LNCaP clone FGC (cell line): ENCODE measurements at regions not wholly inside any gene's neighbourhood (a gene's known extent, or its start where the extent isn't known, plus 50 kb on each side); places are given as distances from the start of the nearest gene placed in this dataset.

ENCODE experiments used
- DNase-seq: peaks from one replicate; pipeline ENCODE4 v3.0.0-alpha.2; 2011; ENCODE audit warnings: low read depth
- H3K4me3 ChIP-seq: 2 replicates; pipeline ENCODE4 v1.5.1; 2011; ENCODE audit warnings: mild to moderate bottlenecking, low read depth, low read length, control low read depth
- CTCF ChIP-seq: IDR thresholded peaks from 2 replicates; pipeline ENCODE4 v1.5.1; 2012; ENCODE audit warnings: mild to moderate bottlenecking; ENCODE audit not compliant: control insufficient read depth, insufficient read depth; ENCODE audit errors: extremely low read depth

DNA sequence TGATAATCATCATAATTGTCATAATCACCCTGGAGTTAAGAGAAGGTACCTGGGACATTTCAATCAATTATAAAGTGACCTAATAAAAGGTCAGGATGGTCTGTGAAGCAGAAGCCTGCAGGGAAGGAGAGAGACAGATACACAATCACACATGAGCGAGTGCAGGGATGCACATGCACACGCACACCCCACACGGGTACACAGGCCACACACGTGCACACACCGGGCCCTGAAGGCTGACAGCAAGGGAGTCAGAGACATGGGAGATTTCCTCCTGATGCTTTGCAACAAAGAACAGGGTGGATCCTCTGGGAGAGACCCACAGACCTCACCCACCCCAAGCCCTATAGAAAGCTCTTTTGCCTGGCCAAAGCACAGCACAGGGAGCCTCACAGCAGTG is 82.3 kb upstream of the ZC3H12A start:
- DNase-seq: no peak
- no peak overlapping the region for H3K4me3 ChIP-seq
- no peak for TF ChIP-seq CTCF

GRCh38 chr1:37393173-37394120 is 80.9 kb upstream of the ZC3H12A start:
- no peak for TF ChIP-seq CTCF
- H3K4me3 ChIP-seq: no peak overlapping the region
- peak; percentile 58 for DNase-seq

DNA sequence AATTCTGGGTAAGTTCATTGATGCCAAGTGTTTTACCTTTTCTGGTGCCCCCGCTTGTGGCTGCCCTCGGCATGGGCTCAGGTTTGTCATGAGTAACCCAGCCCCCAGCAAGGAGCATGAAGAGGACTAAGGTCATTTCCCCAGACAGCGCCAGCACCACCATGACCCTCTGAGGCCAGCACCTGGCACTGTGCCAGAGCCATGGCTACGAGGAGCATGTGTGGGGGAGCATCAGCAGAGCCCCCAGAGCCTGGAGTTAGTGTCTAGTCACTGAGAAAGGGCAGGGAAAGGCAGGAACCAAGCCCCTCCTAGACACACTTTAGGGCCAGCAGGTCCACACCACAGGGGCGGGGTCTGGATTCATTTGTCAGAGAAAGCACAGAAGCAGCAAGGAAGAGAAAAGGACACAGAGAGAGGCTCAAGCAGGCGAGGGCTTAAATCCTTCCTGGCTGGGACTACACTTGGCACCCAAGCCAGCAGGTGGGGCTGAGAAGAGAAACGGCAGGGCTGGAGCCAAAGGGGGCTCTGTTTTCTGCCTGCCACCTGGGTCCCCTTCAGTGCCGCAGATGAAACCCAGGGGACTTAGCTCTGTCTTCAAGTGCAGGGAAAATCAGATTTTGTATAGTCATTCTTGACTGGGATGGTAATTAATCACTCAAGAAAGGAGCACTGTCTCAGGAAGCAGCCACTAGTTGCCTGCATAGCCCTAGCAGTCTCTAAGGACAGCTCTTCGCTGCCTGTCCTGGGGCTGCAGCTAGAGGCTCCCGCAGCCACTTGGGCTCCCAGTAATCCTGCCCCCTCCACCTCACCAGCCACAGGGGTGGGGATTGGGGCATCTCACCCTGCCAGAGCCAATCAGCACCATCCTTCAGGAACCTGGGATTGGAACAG is 79.6 kb upstream of the ZC3H12A start:
- no peak for DNase-seq
- H3K4me3 ChIP-seq: no peak overlapping the region
- TF ChIP-seq CTCF: no peak

DNA sequence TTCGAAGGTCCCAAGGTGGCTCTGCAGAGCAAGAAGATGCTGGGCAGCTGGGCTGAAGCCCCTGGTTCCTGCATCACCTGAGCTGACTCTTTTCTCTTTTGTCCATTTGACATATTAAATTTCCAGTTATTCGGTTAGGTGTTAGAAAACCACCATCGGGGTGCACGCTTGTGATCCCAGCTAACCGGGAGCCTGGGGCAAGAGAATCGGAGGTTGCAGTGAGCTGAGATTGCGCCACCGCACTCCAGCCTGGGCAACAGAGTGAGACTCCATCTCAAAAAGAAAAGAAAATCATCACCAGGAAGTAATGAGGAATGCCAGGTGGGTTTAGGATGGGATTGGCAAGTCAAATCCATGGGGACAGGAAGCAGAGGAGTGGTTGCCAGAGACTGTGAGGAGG is 76.3 kb upstream of the ZC3H12A start:
- no peak for DNase-seq
- no peak for TF ChIP-seq CTCF
- no peak overlapping the region for H3K4me3 ChIP-seq

DNA sequence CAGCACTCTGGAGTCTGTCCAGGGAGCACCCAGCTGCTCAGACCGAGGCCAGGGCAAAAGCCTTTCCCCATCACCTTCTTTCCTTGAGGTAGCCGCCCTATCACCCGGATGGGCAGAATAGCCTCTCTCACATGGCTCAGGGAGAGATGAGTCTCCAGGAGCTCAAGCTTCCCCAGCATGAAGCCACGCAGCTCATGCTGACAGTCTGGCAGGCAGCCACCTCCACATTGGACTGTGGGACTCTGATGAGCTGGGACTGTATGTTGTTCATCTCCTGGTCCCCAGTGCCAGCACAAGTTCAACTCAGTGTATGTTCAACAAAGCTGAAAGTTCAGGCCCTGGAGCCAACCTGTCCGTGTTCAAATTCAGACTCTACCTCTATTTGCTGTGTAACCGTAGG is 75.2 kb upstream of the ZC3H12A start:
- no peak for DNase-seq
- TF ChIP-seq CTCF: no peak
- H3K4me3 ChIP-seq: no peak overlapping the region

- no peak overlapping the region for H3K4me3 ChIP-seq
- DNase-seq: no peak
- TF ChIP-seq CTCF: no peak
Measured at GRCh38 chr1:37399830-37400464, 74.4 kb upstream of the ZC3H12A start.
